PC-9 (cell line): ENCODE measurements at regions not wholly inside any gene's neighbourhood (a gene's known extent, or its start where the extent isn't known, plus 50 kb on each side); places are given as distances from the start of the nearest gene placed in this dataset.
A peak's percentile ranks its signal among the peaks of the same experiment; 100 is the strongest.

Experiments
- BruUV-seq: library from RNA; stranded (reverse); fragments of 400-500 nt; replicated peaks from 2 replicates; lab custom pipeline; 2021; lab: Mats Ljungman, UMichigan
- CTCF ChIA-PET: fragments of 300-600 bp; sonication (Branson Sonifier 250); formaldehyde crosslinking; loops from one replicate; lab custom pipeline; 2022; ENCODE audit warnings: antibody characterized with exemption; lab: Charles Lee
- POLR2A ChIA-PET: fragments of 300-600 bp; sonication (Branson Sonifier 250); formaldehyde crosslinking; loops from one replicate; lab custom pipeline; 2022; ENCODE audit warnings: antibody characterized with exemption; ENCODE audit not compliant: unreplicated experiment; lab: Charles Lee
- DNase-seq, 2 experiments: peaks; one replicate each; pipeline versions ENCODE4 v3.0.0 to v3.0.0-alpha.2; 2015 to 2022; ENCODE audit warnings: mixed read lengths in 1 of 2
- H2AFZ ChIP-seq: fragments of 200-600 bp; sonication (generic); 2 replicates; pipeline ENCODE4 v1.8.1; 2017; ENCODE audit warnings: antibody characterized with exemption
- H3F3A ChIP-seq: fragments of 200-600 bp; sonication (generic); 2 replicates; pipeline ENCODE4 v1.8.1; 2017; ENCODE audit warnings: antibody characterized with exemption, mild to moderate bottlenecking, low read depth; ENCODE audit not compliant: insufficient read depth
- H3K27ac ChIP-seq: fragments of 200-600 bp; sonication (generic); 2 replicates; pipeline ENCODE4 v1.6.1; 2016; ENCODE audit warnings: mixed run types
- H3K27me3 ChIP-seq: fragments of 200-600 bp; sonication (generic); 2 replicates; pipeline ENCODE4 v1.6.1; 2016; ENCODE audit warnings: low read depth, mixed run types; ENCODE audit not compliant: insufficient read depth
- H3K36me3 ChIP-seq: fragments of 200-600 bp; sonication (generic); 2 replicates; pipeline ENCODE4 v1.6.1; 2016; ENCODE audit warnings: low read depth, mixed run types
- H3K4me1 ChIP-seq: fragments of 200-600 bp; sonication (generic); replicated peaks from 2 replicates; pipeline ENCODE4 v1.6.1; 2016; ENCODE audit warnings: mixed run types; ENCODE audit not compliant: insufficient read depth
- H3K4me2 ChIP-seq: fragments of 200-600 bp; sonication (generic); 2 replicates; pipeline ENCODE4 v1.6.1; 2017; ENCODE audit warnings: mixed run types
- H3K4me3 ChIP-seq: fragments of 200-600 bp; sonication (generic); 2 replicates; pipeline ENCODE4 v1.6.1; 2016; ENCODE audit warnings: mixed run types
- H3K79me2 ChIP-seq: fragments of 200-600 bp; sonication (generic); 2 replicates; pipeline ENCODE4 v1.6.1; 2017; ENCODE audit warnings: low read depth, mixed run types
- H3K9me2 ChIP-seq: fragments of 200-600 bp; sonication (generic); 2 replicates; pipeline ENCODE4 v1.8.1; 2017; ENCODE audit warnings: mild to moderate bottlenecking; ENCODE audit not compliant: insufficient read depth
- H3K9me3 ChIP-seq: fragments of 200-600 bp; sonication (generic); 2 replicates; pipeline ENCODE4 v1.8.1; 2016; ENCODE audit warnings: low read depth; ENCODE audit not compliant: insufficient read depth
- H4K20me1 ChIP-seq: fragments of 200-600 bp; sonication (generic); 2 replicates; pipeline ENCODE4 v1.8.1; 2017; ENCODE audit not compliant: insufficient read depth
- CTCF ChIP-seq: fragments of 200-600 bp; sonication (generic); conservative IDR thresholded peaks from 2 replicates; pipeline ENCODE4 v1.6.1; 2017; ENCODE audit warnings: mixed run types, antibody characterized with exemption, mild to moderate bottlenecking, moderate library complexity
- EZH2 ChIP-seq: fragments of 200-600 bp; sonication (generic); IDR thresholded peaks from 2 replicates; pipeline ENCODE4 v1.8.0; 2017; ENCODE audit warnings: antibody characterized with exemption, low read depth
- intact Hi-C: fragments of 100-400 bp; cut with micrococcal nuclease; formaldehyde crosslinking; loops from one replicate; pipeline ENCODE4 v1.10.0; 2022; ENCODE audit not compliant: unreplicated experiment

- 0 out of 2 replicates have a peak overlapping the region, but pooled peaks have one; percentile 19 for H3K4me2 ChIP-seq
- ChIA-PET CTCF (no interaction called here), POLR2A (no interaction called here)
- H3K27me3 ChIP-seq, result peaks cover 6% of the 10 kb centered on the region; the same call in 1 of the 2 replicates
- no peaks in the 10 kb centered on the region for H4K20me1 ChIP-seq
- no peaks in the 10 kb centered on the region for H3K36me3 ChIP-seq
- DNase-seq, result no peak
- BruUV-seq, result no TSS peak
- no peaks in the 10 kb centered on the region for H3K9me2 ChIP-seq
- no peak overlapping the region for H3K27ac ChIP-seq
- intact Hi-C loops, result no loop called here
- no peak overlapping the region for H2AFZ ChIP-seq
- no peak overlapping the region for H3K4me3 ChIP-seq
- no peaks in the 10 kb centered on the region; the same call in 1 of the 2 replicates for H3K9me3 ChIP-seq
- no peaks in the 10 kb centered on the region for H3F3A ChIP-seq
- TF ChIP-seq EZH2 (no peak), CTCF (no peak)
- no peaks in the 10 kb centered on the region for H3K79me2 ChIP-seq
- H3K4me1 ChIP-seq, result peaks cover 18% of the 10 kb centered on the region; the same call in 1 of the 2 replicates
Measured at GRCh38 chr5:17398866-17399835, 98.9 kb upstream of the TAF11L2 start.

- no peaks in the 10 kb centered on the region for H3F3A ChIP-seq
- H2AFZ ChIP-seq, result no peak overlapping the region
- DNase-seq, result no peak
- TF ChIP-seq CTCF (no peak), EZH2 (no peak)
- CTCF ChIA-PET, result no interaction called here
- H3K79me2 ChIP-seq, result no peaks in the 10 kb centered on the region
- H3K4me1 ChIP-seq, result peaks cover 18% of the 10 kb centered on the region; the same call in 1 of the 2 replicates
- H3K4me3 ChIP-seq, result no peak overlapping the region
- H3K27me3 ChIP-seq, result peaks cover 8% of the 10 kb centered on the region; the same call in 1 of the 2 replicates
- intact Hi-C loops, result no loop called here
- H3K4me2 ChIP-seq, result no peak overlapping the region
- no peak overlapping the region for H3K27ac ChIP-seq
- H3K36me3 ChIP-seq, result no peaks in the 10 kb centered on the region
- BruUV-seq, result no TSS peak
- no peaks in the 10 kb centered on the region for H3K9me2 ChIP-seq
- H4K20me1 ChIP-seq, result no peaks in the 10 kb centered on the region
- H3K9me3 ChIP-seq, result no peaks in the 10 kb centered on the region; the same call in 1 of the 2 replicates
- POLR2A ChIA-PET, result no interaction called here
Measured at GRCh38 chr5:17399931-17400330, 98.1 kb upstream of the TAF11L2 start.

- DNase-seq, result no peak
- no peaks in the 10 kb centered on the region for H4K20me1 ChIP-seq
- intact Hi-C loops, result no loop called here
- H3K27ac ChIP-seq, result no peak overlapping the region
- no peaks in the 10 kb centered on the region for H3K79me2 ChIP-seq
- peaks cover 18% of the 10 kb centered on the region; the same call in 1 of the 2 replicates for H3K4me1 ChIP-seq
- ChIA-PET POLR2A (no interaction called here), CTCF (no interaction called here)
- no peaks in the 10 kb centered on the region for H3K36me3 ChIP-seq
- H3F3A ChIP-seq, result no peaks in the 10 kb centered on the region
- H3K4me2 ChIP-seq, result peak overlapping the region; percentile 13; the same call in 1 of the 2 replicates
- no peaks in the 10 kb centered on the region for H3K9me2 ChIP-seq
- BruUV-seq, result no TSS peak
- H2AFZ ChIP-seq, result peak overlapping the region; percentile 45; the same call in 1 of the 2 replicates
- H3K4me3 ChIP-seq, result no peak overlapping the region
- peaks cover 8% of the 10 kb centered on the region; the same call in 1 of the 2 replicates for H3K27me3 ChIP-seq
- TF ChIP-seq EZH2, result no peak
- H3K9me3 ChIP-seq, result no peaks in the 10 kb centered on the region; the same call in 1 of the 2 replicates
Measured at GRCh38 chr5:17400724-17401469, 97.1 kb upstream of the TAF11L2 start.
